Neural progenitor cell (in vitro differentiated cells): ENCODE measurements at regions not wholly inside any gene's neighbourhood (a gene's known extent, or its start where the extent isn't known, plus 50 kb on each side); places are given as distances from the start of the nearest gene placed in this dataset.

Experiments used
- CTCF ChIP-seq: fragments of 200-600 bp; sonication (generic); IDR thresholded peaks from 2 replicates; pipeline ENCODE4 v1.5.1; 2017; ENCODE audit warnings: antibody characterized with exemption, mild to moderate bottlenecking
- EZH2phosphoT487 ChIP-seq: fragments of 200-600 bp; sonication (generic); IDR thresholded peaks from 2 replicates; pipeline ENCODE4 v1.6.1; 2017; ENCODE audit warnings: antibody characterized with exemption

GRCh38 chr2:217096474-217097225 lies 236.8 kb upstream of the TNP1 start:
- TF ChIP-seq EZH2phosphoT487 (no peak), CTCF (no peak)
